Stimulated activated CD4-positive, alpha-beta T cell treated with anti-CD3 and anti-CD28 coated beads, Interleukin-4, amount 100 ng/mL, for 48 hours (primary cell): ENCODE measurements at regions not wholly inside any gene's neighbourhood (a gene's known extent, or its start where the extent isn't known, plus 50 kb on each side); places are given as distances from the start of the nearest gene placed in this dataset.
"Not testable (repeated sequence)": the region's sequence is repeated elsewhere in the genome, so short reads cannot be mapped to it uniquely, and the experiment has no call there.

ENCODE experiments used
- DNase-seq, 2 donors: peaks; one replicate each; pipeline ENCODE4 v3.0.0-alpha.2; 2020; ENCODE audit warnings: low read depth in 2 of 2

DNA sequence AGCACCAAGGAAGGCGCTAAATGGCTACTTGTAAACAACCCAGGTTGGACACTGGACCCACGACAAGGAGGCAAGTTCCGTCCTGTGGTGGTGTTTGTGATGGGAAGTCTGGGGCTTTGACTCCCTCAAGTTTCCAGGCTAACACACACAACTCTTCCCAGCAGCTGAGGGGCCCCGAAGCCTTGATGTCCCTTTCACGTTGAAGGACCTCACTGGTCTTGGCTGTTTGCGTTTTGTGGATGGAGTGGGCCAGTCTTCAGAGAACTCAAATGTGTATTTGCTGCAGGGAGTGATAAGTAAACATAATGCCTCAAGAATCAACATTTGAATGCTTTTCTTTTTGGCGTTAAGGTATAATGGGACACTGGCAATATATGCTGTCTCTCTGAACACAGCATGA, 199.2 kb downstream of the TM9SF2 start:
- DNase-seq: no peak

DNA sequence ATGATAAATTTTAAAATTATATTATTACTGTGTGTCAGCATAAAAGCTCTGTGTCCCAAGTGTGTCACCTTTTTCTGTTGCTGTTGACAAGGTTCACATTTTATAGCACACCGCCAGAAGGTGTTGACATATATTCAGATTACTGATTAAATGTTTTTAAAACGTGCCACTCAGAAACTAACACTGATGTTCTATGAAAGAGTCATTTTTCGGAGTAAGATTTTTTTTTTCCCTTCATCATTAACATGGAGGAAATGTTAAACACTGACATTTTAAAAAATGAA, 197.5 kb downstream of the TM9SF2 start:
- DNase-seq: no peak

DNA sequence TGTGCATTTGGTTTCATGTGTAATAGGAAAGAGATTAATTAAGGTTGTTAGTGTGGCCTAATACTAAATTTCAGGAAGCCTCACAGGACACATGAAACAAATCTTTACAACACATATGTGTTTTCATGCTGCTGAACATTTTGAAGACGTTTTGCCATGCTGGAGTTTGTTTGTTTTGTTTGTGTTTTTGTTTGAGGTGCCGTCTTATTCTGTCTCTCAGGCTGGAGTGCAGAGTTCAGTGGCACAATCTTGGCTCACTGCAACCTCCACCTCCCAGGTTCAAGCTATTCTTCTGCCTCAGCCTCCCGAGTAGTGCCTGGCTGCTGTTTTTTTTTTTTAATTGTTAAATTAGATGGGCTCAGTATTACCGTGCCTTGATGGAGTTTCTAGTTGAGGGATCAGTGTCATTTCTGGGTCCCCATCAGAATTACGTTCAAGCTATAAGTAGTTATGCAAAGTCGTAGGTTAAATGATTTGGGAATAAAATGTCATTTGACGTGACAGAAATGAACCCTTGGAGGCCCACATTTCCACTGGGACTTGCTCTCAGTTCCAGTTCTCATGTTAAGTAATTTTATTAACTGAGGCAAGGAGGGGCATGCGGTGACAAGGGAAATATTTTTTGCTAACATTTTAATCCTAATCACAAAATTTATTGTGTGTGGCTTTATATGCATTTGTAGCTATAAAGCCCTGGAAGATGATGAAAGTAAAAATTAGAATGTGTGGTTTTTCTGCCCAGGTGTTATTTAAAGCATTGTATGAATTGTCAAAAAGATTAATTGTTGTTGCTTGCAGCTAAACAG, 196.9 kb downstream of the TM9SF2 start:
- no peak for DNase-seq

DNA sequence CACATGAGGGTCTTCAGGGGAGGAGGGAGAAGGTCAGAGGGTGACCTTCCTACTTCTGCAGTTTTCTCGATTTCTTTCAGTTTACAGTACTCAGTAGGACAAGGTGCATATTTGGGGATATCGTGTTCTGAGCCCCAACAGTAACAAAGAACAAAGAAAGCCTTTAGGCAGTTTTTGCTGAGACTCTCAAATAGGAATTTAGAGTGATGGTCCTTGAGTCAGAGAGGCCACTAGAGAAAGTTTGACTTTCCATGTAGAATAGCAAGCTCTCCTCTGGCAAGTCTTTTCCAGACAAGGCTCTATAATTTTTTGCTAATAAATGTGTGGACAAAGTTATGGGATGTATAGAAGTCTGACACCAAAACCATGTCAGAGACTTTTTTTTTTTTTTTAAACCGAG, 194.6 kb downstream of the TM9SF2 start:
- DNase-seq: no peak

DNA sequence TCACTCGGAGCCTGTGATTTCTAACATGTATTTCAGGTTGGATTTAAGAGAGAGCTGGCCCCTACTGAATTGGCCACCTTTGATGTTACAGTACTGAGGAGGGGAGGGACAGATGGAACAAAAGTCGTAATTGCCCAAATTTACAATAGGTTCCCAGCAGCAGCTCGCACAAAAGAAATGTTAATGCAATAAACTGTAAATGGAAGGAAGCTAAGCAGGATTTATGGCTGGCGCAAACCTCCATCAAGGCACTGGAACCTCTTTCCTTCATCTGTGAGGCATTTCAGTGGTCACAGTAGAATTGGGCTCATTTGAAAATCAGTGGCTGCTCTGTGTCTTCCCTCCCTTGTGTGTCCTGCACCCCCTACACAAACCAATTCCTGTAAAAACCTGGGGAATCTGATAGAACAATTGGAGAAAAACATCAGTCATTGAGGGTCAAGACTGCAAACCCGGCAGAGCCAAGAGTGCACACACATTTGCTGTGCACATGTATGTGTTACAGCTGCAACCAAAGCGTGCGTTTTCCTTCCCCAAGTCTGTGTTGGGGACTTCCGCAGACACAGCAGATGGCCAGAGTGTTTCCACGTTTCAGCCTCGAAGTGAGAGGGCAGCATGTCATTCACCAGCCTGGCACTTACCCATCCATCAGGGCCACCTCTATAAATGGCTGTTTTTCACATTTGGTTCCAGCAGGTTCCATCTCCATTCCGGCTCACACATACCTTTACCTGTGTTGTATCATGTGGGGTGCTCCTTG, 192.8 kb downstream of the TM9SF2 start:
- DNase-seq: no peak

DNA sequence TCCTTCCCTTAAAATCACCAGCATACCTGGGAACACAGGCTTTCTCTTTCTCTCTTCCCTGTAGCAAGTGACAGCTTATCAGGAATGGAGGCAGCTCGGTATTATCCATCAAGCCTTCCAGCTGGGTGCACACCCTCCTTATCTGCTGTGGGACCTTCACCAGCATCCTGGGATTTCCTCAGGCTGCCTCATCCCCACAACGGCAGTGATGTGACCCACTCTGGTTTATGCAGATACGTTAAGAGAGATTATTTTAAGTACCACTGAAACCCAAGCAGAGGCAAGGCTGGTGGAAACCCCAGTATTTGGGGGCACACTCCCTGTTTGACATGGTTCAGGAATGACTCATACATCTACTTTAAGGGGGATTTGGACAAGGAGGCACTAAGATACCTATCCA, 192.1 kb downstream of the TM9SF2 start:
- DNase-seq: no peak

DNA sequence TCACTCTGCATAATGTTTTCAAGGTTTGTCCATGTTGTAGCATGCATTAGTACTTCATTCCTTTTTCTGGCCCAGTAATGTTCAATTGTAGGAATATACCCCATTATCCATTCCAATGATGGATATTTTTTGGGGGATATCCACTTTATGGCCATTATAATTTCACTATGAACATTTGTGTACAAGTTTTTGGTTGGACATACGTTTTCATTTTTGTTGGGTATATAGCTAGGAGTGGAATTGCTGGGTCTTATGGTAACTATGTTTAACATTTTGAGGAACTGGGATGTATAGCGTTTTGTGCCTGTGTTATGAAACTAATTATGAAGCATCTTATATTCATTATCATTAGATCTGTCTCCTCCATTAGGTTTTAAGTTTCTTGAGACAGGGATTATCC, 191.6 kb downstream of the TM9SF2 start:
- no peak for DNase-seq

DNA sequence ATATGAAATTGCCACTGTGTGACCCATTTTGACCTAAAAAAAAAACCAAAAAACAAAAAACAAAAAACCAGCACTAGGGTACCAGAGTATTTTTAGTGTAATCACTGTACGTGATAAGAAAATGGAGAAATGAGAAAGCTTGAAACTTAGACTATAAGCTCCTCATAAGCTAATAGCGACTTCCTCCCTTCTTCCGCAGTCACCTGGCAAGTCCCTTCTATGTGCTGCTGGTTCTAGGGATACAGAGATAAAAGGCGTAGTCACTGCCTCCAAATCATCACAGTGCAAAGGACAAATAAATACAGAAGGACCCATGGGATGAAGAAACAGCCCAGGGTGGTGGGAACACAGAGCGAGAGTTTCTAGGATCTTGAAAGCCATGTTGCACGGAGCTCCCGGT, 190.3 kb downstream of the TM9SF2 start:
- no peak for DNase-seq

DNA sequence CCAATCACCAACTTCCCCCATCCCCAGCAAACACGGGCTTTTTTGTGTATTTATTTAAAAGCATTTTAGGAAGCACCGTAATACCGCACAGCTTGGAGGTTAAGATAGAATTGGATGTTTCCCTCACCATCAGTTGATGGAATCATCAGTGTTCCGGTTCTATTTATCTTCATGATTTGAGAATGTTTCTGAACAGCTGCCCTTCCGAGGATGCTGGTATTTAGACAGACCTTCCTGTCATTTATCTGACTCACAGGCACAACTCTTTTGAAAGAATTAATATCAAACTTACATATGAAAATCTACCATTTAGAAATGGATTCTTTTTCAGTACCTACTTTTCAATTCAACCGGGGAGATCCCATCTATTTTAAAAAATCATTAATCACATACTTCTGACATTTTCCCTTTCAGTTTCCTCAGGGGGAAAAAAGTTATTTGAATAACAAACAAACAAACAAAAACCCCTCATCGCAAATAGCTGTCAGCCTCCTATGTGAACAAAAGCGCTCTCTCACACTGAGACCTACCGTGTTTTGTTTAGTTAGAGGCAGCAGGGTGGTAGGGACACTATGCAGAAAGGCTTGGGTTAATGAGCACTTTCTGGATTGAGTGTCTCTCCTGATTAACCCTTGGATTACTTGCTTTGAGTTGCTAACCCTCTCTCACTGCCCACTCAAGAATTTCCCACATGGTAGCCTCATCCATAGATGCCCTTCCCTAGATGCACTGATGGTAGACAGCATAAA, 189.3 kb downstream of the TM9SF2 start:
- no peak for DNase-seq

DNA sequence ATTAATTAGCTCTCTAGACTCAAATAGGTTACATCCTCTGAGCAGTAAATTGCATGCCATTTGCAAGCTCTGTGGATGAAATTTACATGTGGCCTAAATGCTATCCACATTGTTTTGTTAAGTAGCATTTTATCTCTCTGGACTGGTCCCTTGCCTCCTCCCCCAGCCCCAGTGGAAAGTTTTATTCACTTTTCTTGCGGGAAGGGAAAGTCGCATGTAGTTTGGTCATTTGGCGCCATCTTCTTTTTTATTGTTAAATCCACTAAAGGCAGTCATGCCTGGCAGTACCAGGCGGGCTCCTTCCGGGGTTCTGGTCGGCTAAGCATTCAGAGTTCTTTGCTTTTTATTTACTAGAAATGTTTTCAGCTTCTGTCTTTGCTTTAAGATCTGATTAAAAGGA, 188.7 kb downstream of the TM9SF2 start:
- no peak for DNase-seq

DNA sequence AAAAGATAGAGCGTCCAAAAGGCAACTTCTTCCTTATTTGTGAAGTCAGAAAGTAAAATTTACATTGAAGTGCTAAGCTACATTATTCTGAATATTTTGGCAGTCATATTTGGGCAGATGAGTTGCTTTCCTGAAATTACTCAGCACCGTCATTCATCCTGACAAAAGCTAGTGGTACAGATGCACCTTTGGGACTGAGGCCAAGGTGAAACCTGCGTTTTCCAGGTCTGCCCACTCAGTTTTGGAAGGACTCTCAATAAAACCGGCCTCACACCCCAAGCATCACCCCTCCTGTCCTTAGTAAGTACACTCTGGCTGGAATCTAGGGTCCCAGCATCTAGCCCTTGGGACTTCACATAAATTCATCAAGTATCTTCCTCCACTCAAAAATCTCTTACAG, 187.5 kb downstream of the TM9SF2 start:
- no peak for DNase-seq

DNA sequence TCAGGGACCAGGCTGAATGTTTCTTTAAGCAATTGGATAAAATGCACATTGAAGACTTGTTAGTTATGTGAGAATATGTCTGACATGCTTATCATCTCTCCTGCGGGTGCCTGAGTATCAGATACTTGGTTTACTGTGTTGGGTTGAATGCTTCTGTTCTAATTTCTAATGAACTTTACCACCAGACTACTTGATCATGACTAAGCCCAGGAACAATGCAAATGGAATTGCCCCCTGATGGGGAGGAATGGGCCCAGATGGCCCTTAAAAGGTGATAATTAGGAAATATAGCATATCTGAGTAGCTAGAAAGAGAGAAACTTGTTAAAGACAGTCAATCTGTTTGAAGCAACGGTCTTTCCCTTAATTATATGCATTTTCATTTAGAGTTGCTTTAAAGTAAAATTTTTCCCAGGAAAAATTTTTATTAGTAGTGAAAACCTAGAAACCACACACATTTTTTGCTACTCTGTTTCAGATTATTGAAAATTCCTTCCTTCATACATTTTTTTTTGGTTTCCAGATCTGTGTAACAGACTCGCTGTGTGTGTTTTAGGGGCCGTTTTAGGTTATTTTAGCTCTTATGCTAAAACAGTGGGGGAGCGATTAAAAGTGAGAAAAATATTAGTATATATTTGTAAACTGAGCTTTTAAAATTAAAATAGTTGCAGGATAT, 186.6 kb downstream of the TM9SF2 start:
- DNase-seq: no peak

DNA sequence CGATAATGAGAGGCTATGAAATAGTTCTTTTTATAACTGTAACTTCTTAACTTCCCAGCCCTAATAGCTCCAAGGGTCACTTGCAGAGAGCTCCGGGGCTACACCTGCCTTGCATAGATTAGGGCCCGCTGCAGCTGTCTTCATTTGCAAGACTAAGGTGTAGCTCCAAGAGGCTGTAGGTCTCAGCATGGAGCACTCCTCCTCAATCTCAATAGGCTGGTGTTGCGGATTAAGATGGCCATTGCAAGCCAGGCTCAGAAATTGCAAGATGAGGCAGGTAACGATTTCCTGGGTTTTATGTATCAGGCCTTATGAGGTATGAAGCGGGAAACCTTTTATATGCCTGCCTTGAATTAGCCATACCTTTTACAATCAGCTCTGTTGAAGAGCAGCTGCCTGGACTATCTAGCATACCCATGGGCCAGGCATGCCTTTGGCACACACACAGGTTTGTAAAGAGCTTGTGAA, 185.7 kb downstream of the TM9SF2 start:
- DNase-seq: no peak

DNA sequence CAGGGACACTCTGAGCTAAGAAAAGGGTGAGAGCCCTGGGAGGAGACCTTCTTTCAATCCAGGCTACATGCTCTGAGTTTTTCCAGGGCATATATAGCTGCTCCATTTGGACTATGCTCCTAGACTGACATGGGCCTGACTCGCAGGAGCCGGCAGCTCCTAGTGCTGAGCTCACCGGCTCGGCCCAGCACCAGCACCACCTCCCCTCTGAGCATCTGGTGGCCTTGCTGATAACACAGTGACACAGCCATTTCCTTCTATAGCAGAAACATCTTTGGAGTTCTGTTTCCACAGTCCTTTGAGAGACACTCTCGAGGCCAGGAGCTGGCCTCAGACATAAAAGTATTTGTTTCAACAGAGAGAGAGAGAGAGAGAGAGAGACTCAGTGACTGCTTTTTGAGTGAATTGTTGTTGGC, 184.9 kb downstream of the TM9SF2 start:
- DNase-seq: no peak

DNA sequence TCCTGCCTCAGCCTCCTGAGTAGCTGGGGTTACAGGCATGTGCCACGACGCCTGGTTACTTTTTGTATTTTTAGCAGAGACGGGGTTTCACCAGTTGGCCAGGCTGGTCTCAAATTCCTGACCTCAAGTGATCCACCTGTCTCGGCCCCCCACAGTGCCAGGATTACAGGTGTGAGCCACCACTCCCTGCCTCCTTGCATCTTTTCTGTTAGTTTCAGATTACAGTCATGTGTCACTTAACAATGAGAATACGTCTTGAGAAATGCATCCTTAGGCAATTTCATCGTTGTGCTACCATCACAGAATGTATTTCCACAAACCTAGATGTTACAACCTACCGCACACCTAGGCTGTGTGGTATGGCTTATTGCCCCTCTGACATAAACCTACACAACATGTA, 180.4 kb downstream of the TM9SF2 start:
- DNase-seq: no peak

DNA sequence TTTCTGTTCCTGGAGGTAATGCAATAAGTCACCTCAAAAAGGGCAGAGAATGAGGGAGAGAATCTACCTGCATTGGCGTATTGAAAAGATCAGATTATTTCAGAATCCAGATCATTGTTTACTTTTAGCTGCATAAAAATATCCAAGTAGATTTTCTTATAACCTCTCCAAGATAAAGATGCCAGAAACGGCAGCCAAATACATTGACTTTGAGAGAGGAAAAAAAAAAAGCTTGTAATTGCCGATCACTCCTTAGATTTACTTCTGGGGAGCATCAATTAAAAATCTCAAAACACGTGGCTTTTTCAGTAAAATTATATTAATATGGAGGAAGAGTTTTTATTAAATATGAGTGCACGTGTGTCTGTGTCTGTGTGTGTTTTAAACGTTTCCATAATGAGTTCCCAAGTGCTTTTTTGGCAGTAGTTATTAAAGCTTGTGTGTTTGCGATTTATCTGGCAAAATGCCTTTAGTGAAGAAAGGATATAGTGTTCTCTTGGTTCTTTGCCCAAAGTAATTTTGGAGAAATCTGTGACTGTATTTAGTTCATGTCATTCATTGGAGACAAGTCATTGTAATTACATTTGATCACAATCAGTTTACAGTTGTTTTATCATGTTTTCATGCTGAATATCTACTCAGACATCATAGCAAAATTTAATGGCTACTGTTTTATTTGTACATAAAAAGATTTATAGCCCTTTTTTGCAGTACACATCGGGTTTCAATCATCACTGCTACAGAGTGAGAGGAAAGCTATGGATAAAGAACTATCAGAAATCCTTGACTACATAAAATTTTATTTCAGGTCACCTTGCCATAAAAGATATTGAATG, 176.1 kb downstream of the TM9SF2 start:
- DNase-seq: no peak

DNA sequence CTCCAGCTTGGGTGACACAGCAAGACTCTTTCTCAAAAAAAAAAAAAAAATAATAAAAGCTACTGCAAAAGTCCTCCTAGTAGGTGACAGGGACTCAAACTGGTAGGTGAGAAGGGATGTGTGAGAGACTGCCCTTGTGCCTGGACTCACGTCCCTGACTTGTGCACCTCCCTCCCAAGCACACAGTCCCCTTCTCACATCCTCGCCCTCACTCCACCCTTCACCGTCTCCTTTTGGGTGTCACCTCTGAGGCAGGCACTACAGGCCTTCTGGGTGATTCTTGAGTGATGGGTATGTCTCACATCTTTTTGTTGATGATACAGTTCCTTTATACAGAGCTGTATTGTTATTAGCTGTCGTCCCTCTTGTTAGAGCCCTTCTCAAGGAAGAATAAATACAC, 170.5 kb downstream of the TM9SF2 start:
- no peak for DNase-seq

DNA sequence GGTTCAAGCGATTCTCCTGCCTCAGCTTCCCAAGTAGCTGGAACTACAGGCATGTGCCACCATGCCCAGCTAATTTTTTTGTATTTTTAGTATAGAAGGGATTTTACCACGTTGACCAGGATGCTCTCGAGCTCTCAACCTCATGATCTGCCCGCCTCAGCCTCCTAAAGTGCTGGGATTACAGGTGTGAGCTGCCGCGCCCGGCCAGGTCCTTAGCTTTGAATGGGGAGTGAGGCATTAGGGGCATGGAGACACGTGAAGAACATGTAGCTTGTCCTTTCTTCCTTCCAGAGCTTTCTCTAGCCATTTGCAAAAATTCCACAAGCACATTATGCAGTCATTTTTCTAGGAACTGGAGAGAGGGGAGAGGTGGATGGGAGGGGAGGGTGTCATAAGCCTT, 167.8 kb downstream of the TM9SF2 start:
- DNase-seq: not testable (repeated sequence)

DNA sequence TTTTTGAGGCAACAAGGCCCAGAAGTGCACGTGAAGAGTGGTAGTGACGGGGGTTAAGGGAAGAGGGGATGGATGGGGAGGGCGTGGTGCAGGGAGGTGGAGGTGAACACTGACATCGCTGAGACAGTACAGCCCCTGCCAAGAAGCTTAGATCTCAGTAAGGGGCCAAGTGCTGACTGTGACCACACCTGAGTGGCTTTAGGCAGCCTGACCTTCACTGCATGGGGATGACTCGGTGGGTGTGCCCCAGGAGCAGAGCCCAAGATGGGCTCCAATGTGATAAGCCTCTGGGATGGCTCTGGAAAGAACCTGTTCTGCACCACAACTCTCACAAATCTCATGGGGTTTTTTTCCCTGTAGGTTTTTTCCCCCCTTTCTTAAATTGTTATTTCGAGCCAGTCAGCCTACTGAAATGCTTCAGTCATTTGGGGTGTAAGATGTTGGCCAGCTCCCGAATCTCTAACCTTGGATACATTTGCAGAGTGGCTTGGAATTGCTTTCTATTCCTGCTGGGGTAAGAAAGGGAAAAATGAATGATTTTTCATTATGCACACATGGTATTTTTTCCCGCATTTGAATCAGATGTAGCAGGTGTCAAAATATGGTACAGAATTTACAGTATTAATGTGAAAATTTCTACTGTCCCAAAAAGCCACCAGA, 165.0 kb downstream of the TM9SF2 start:
- DNase-seq: no peak

DNA sequence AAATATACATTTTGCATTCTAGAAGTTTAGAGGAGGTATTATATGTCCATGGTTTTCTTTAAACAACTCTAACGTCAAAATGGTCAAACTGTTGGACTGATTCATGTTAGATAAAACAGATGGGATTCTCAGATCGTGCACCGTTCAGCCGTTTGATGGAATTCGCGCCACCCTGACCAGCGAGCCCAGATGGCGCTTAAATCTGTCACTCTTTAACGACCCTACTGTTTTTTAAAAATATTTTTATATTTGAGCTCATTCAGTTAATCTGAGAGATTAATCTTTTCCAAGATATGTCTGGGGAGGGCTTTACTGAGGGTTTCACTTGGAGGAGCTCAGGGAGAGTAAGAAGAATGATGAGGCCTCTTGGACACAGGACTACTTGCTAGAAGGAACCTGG, 164.4 kb downstream of the TM9SF2 start:
- no peak for DNase-seq

DNA sequence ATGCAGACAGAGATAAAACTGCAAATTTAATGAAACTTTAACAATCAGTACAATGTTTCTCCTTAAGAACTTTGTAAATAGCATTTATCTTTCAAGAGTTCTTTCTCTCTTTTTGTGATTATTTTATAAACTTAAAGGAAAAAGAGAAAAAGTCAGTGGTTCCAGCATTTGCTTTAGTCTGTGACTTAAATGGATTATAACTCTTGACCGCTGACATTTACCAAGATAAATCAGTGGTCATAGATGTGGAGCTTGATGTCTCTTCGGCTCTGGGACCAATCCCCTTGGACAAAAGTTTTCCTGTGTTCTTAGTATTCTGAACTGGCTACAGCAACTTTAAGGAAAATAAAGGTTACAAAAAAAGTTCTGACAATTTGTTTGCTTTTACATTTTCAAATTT, 162.6 kb downstream of the TM9SF2 start:
- no peak for DNase-seq
